RWPE1 (cell line): ENCODE measurements at regions not wholly inside any gene's neighbourhood (a gene's known extent, or its start where the extent isn't known, plus 50 kb on each side); places are given as distances from the start of the nearest gene placed in this dataset.
A peak's percentile ranks its signal among the peaks of the same experiment; 100 is the strongest.

Experiments
- CTCF ChIA-PET: fragments of 350-600 bp; sonication (Branson Sonifier 250); formaldehyde crosslinking; extraction: SDS; loops from one replicate; lab custom pipeline; 2021; lab: Yijun Ruan, JAX
- POLR2A ChIA-PET: fragments of 400-600 bp; formaldehyde crosslinking; extraction: SDS; loops from one replicate; lab custom pipeline; 2020; ENCODE audit warnings: antibody characterized with exemption; ENCODE audit not compliant: low non-redundant PET; lab: Yijun Ruan, JAX
- DNase-seq: peaks from one replicate; pipeline ENCODE4 v3.0.0; 2012; ENCODE audit warnings: low spot score
- H3K27ac ChIP-seq: fragments of 450-650 bp; 2 replicates; pipeline ENCODE4 v1.5.1; 2017
- TF ChIP-seq, protein P1 (sequence below): fragments of 450-650 bp; conservative IDR thresholded peaks from 2 replicates; pipeline ENCODE4 v1.5.1; 2017; ENCODE audit warnings: low read depth, mild to moderate bottlenecking

- no peak for DNase-seq
- TF ChIP-seq, protein P1, sequence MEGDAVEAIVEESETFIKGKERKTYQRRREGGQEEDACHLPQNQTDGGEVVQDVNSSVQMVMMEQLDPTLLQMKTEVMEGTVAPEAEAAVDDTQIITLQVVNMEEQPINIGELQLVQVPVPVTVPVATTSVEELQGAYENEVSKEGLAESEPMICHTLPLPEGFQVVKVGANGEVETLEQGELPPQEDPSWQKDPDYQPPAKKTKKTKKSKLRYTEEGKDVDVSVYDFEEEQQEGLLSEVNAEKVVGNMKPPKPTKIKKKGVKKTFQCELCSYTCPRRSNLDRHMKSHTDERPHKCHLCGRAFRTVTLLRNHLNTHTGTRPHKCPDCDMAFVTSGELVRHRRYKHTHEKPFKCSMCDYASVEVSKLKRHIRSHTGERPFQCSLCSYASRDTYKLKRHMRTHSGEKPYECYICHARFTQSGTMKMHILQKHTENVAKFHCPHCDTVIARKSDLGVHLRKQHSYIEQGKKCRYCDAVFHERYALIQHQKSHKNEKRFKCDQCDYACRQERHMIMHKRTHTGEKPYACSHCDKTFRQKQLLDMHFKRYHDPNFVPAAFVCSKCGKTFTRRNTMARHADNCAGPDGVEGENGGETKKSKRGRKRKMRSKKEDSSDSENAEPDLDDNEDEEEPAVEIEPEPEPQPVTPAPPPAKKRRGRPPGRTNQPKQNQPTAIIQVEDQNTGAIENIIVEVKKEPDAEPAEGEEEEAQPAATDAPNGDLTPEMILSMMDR = no peak
- CTCF ChIA-PET = no interaction called here
- POLR2A ChIA-PET = no interaction called here
- no peak overlapping the region for H3K27ac ChIP-seq
Observed at GRCh38 chr3:76049776-76050175, 264.4 kb upstream of the ZNF717 start.

DNA sequence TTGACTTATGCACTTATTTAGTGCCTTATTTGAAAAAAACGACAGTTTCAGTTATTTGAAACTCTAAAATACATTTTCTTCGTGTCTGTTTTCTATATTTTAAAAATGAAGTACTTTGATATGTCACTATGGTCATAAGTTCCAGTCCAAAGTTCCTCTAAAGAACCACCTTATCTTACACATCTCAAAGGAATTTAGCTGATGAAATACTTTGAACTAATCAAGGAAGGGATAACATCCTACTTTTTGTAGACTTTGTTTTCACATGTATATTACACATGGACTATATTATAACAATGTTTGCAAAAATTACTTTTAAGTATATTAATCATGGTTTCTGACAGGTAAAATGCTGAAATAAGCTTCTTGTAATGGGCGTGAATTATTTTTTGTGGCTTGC, 265.8 kb upstream of the ZNF717 start:
- CTCF ChIA-PET = no interaction called here
- H3K27ac ChIP-seq = no peak overlapping the region
- TF ChIP-seq, protein P1 = no peak
- peak; percentile 8 for DNase-seq
- POLR2A ChIA-PET = no interaction called here

- H3K27ac ChIP-seq = no peak overlapping the region
- DNase-seq = no peak
- POLR2A ChIA-PET = no interaction called here
- CTCF ChIA-PET = no interaction called here
- TF ChIP-seq, protein P1 = no peak
Observed at GRCh38 chr3:76054404-76054803, 269.1 kb upstream of the ZNF717 start.

DNA sequence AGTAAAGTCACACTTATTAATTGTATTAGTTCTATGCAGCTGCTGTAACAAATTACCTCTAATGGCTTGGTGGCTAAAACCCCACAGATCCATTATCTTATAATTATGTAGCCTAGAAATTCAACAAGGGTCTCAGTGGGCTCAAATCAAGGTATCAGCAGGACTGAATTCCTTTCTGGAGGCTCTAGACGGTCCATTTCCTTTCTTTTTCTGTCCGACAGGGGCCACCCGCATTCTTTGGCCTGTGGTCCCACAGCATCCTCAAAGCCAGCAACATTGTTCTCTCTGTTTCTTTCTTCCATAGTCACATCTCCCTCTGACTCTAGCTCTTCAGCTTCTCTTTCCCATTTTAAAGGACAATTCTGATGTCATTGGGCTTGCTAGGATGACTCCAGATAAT, 276.3 kb upstream of the ZNF717 start:
- H3K27ac ChIP-seq = no peak overlapping the region
- ChIA-PET POLR2A (no interaction called here), CTCF (no interaction called here)
- TF ChIP-seq, protein P1 = no peak
- DNase-seq = no peak

- TF ChIP-seq, protein P1 = no peak
- CTCF ChIA-PET = interaction anchor here (0.6 kb wide), 1 partner anchor 464 kb away, joined by 3 read pairs; no protein-coding TSS in a partner anchor
Observed at GRCh38 chr3:76063019-76063418, 277.7 kb upstream of the ZNF717 start.

GRCh38 chr3:76063811-76064210, 278.5 kb upstream of the ZNF717 start:
- no peak overlapping the region for H3K27ac ChIP-seq
- TF ChIP-seq, protein P1 = no peak
- ChIA-PET CTCF (interaction anchor here (0.6 kb wide), 2 partner anchors 323 to 463 kb away, joined by 3 read pairs; no protein-coding TSS in a partner anchor), POLR2A (no interaction called here)
- DNase-seq = no peak

More at GRCh38 chr3:76063019-76063418, 277.7 kb upstream of the ZNF717 start:
- POLR2A ChIA-PET = interaction anchor here (0.7 kb wide), 1 partner anchor 13 kb away, joined by 3 read pairs; no protein-coding TSS in a partner anchor
- DNase-seq = peak; percentile 73
- no peak overlapping the region for H3K27ac ChIP-seq
